MM.1S (cell line): ENCODE measurements at regions not wholly inside any gene's neighbourhood (a gene's known extent, or its start where the extent isn't known, plus 50 kb on each side); places are given as distances from the start of the nearest gene placed in this dataset.

Source experiments
- DNase-seq: peaks from one replicate; pipeline ENCODE4 v3.0.0-alpha.2; 2015
- H2AFZ ChIP-seq: fragments of 300-600 bp; sonication (generic); 2 replicates; pipeline ENCODE4 v1.6.0; 2016; ENCODE audit warnings: antibody characterized with exemption, low read length
- H3F3A ChIP-seq: fragments of 300-600 bp; sonication (generic); 2 replicates; pipeline ENCODE4 v1.6.1; 2016; ENCODE audit warnings: mild to moderate bottlenecking, antibody characterized with exemption, low read length, moderate library complexity, mixed read lengths; ENCODE audit not compliant: insufficient read depth
- H3K27ac ChIP-seq: fragments of 300-600 bp; sonication (generic); 2 replicates; pipeline ENCODE4 v1.5.1; 2016; ENCODE audit warnings: mild to moderate bottlenecking, low read length
- H3K27me3 ChIP-seq: fragments of 300-600 bp; sonication (generic); replicated peaks from 2 replicates; pipeline ENCODE4 v1.6.0; 2016; ENCODE audit warnings: low read length; ENCODE audit not compliant: insufficient read depth
- H3K36me3 ChIP-seq: fragments of 300-600 bp; sonication (generic); replicated peaks from 2 replicates; pipeline ENCODE4 v1.6.1; 2016; ENCODE audit warnings: mild to moderate bottlenecking, low read length, mixed read lengths; ENCODE audit not compliant: insufficient read depth
- H3K4me1 ChIP-seq: fragments of 300-600 bp; sonication (generic); 2 replicates; pipeline ENCODE4 v1.6.1; 2016; ENCODE audit warnings: low read length, mixed read lengths
- H3K4me2 ChIP-seq: fragments of 300-600 bp; sonication (generic); 2 replicates; pipeline ENCODE4 v1.6.0; 2016; ENCODE audit warnings: low read depth, low read length
- H3K4me3 ChIP-seq: fragments of 300-600 bp; sonication (generic); 2 replicates; pipeline ENCODE4 v1.5.1; 2016; ENCODE audit warnings: low read length, mixed read lengths
- H3K79me2 ChIP-seq: fragments of 300-600 bp; sonication (generic); 2 replicates; pipeline ENCODE4 v1.6.1; 2016; ENCODE audit warnings: mixed run types, low read length, mixed read lengths
- H3K9ac ChIP-seq: fragments of 300-600 bp; sonication (generic); 2 replicates; pipeline ENCODE4 v1.6.1; 2016; ENCODE audit warnings: low read length, mixed read lengths
- H3K9me2 ChIP-seq: fragments of 300-600 bp; sonication (generic); replicated peaks from 2 replicates; pipeline ENCODE4 v1.6.1; 2016; ENCODE audit warnings: mild to moderate bottlenecking, low read length, mixed read lengths; ENCODE audit not compliant: insufficient read depth
- H3K9me3 ChIP-seq: fragments of 300-600 bp; sonication (generic); replicated peaks from 2 replicates; pipeline ENCODE4 v1.6.1; 2016; ENCODE audit warnings: mild to moderate bottlenecking, low read length, mixed read lengths; ENCODE audit not compliant: insufficient read depth
- H4K20me1 ChIP-seq: fragments of 300-600 bp; sonication (generic); 2 replicates; pipeline ENCODE4 v1.6.1; 2016; ENCODE audit warnings: mild to moderate bottlenecking, low read length, moderate library complexity, mixed read lengths; ENCODE audit not compliant: insufficient read depth
- EZH2 ChIP-seq: fragments of 300-600 bp; sonication (generic); optimal IDR thresholded peaks from 2 replicates; pipeline ENCODE3; 2017; ENCODE audit warnings: low read depth, mild to moderate bottlenecking, antibody characterized with exemption, low read length, mixed read lengths
- EZH2phosphoT487 ChIP-seq: fragments of 300-600 bp; sonication (generic); IDR thresholded peaks from 2 replicates; pipeline ENCODE4 v1.6.1; 2018; ENCODE audit warnings: antibody characterized with exemption, low read length
- TF ChIP-seq, protein P1 (sequence below): fragments of 300-600 bp; sonication (generic); IDR thresholded peaks from 2 replicates; pipeline ENCODE4 v1.5.1; 2016; ENCODE audit warnings: antibody characterized with exemption, low read length, mixed read lengths

DNA sequence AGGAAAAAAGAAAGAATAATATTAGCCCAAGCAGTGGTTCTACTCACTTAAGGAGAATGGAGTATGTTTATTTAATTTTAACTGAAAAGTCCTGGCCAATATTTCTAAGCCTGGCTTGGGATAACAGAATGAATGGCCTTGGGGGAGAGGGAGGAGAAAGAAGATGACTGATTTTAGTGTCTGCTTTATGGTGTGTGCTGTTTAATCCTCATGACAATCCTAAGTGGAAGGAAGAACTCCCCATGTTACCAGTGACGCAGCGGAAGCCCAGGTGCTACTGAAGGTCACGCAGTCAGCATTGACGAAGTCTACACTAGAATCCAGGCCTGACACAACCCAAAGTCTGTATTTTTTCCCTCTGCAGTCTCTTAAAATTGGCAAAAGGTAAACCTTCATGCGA is 50.5 kb downstream of the PALM2AKAP2 start:
- Histone ChIP-seq H3K27me3 (no peaks in the 10 kb centered on the region), H3K4me1 (no peaks in the 10 kb centered on the region), H3K27ac (no peak overlapping the region), H3K9ac (no peak overlapping the region), H3K36me3 (no peaks in the 10 kb centered on the region), H3K9me2 (no peaks in the 10 kb centered on the region), H3K4me2 (no peak overlapping the region), H3K4me3 (no peak overlapping the region), H2AFZ (no peak overlapping the region), H3K79me2 (no peaks in the 10 kb centered on the region), H4K20me1 (no peaks in the 10 kb centered on the region), H3K9me3 (no peaks in the 10 kb centered on the region), H3F3A (no peaks in the 10 kb centered on the region)
- no peak for DNase-seq
- TF ChIP-seq, protein P1, sequence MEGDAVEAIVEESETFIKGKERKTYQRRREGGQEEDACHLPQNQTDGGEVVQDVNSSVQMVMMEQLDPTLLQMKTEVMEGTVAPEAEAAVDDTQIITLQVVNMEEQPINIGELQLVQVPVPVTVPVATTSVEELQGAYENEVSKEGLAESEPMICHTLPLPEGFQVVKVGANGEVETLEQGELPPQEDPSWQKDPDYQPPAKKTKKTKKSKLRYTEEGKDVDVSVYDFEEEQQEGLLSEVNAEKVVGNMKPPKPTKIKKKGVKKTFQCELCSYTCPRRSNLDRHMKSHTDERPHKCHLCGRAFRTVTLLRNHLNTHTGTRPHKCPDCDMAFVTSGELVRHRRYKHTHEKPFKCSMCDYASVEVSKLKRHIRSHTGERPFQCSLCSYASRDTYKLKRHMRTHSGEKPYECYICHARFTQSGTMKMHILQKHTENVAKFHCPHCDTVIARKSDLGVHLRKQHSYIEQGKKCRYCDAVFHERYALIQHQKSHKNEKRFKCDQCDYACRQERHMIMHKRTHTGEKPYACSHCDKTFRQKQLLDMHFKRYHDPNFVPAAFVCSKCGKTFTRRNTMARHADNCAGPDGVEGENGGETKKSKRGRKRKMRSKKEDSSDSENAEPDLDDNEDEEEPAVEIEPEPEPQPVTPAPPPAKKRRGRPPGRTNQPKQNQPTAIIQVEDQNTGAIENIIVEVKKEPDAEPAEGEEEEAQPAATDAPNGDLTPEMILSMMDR: no peak
- no peak for TF ChIP-seq EZH2phosphoT487
- TF ChIP-seq EZH2: no peak

DNA sequence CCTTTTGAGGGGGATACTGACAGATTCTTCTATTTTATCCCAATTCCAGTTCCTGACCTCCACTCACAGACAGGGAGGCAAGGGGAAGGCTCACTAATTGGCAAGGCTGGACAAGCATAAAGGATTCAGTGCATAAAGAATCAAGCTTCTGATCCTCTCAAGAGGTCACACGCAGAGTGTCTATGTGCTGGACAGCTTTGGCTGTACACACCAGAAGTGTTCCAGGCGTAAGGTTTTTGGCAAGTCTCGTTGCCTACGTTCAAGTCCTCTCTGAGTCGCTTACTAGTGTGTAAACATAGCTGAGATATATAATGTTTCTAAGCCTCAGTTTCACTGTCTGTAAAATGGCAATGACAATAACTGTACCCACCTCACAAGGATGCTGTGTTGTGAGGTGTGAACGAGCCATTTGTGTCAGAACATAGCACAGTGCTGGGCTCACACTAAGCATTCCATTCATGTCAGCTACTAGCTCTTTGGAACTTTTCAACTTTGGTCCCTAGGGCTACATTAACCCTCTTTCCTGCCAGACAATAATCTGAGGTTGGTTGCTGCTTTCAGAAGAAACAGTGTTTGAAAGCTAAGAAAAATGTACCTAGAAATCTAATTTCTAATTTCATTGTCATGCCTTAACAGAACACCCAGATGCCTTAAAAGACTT is 52.1 kb downstream of the PALM2AKAP2 start:
- DNase-seq: no peak
- Histone ChIP-seq H3K36me3 (no peaks in the 10 kb centered on the region), H3K9me3 (no peaks in the 10 kb centered on the region), H3K27ac (no peak overlapping the region), H3K9me2 (no peaks in the 10 kb centered on the region), H3K9ac (no peak overlapping the region), H3F3A (no peaks in the 10 kb centered on the region), H3K4me2 (no peak overlapping the region), H3K27me3 (no peaks in the 10 kb centered on the region), H3K4me1 (no peaks in the 10 kb centered on the region), H2AFZ (no peak overlapping the region), H3K79me2 (no peaks in the 10 kb centered on the region), H3K4me3 (no peak overlapping the region), H4K20me1 (no peaks in the 10 kb centered on the region)
- TF ChIP-seq EZH2 (no peak), EZH2phosphoT487 (no peak)
- TF ChIP-seq, protein P1: no peak

DNA sequence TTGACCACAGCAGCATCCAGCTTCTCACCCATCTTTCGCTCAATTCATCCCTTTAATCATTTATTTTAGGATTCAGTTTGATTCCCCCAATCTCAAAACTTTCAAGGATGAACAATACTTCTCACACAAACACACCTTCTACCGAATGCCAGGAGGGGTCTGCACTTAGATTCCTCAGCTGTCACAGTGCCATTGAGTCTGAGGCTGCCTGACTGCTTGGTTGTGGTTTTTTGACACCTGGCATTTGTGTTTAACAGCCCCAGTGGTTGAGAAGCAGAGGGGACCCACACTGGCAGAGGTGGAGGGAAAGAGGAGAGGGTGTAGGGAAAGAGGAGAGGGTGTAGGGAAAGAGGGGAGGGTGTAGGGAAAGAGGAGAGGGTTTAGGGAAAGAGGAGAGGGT is 54.9 kb downstream of the PALM2AKAP2 start:
- no peak overlapping the region for H3K9ac ChIP-seq
- no peak overlapping the region for H3K4me3 ChIP-seq
- H3F3A ChIP-seq: no peaks in the 10 kb centered on the region
- no peaks in the 10 kb centered on the region for H3K9me3 ChIP-seq
- no peaks in the 10 kb centered on the region for H3K9me2 ChIP-seq
- no peaks in the 10 kb centered on the region for H3K27me3 ChIP-seq
- H3K79me2 ChIP-seq: no peaks in the 10 kb centered on the region
- DNase-seq: no peak
- H3K4me2 ChIP-seq: no peak overlapping the region
- H3K4me1 ChIP-seq: no peaks in the 10 kb centered on the region
- no peak overlapping the region for H2AFZ ChIP-seq
- TF ChIP-seq EZH2phosphoT487: no peak
- no peak for TF ChIP-seq EZH2
- TF ChIP-seq, protein P1: no peak
- H3K27ac ChIP-seq: no peak overlapping the region
- H3K36me3 ChIP-seq: no peaks in the 10 kb centered on the region
- no peaks in the 10 kb centered on the region for H4K20me1 ChIP-seq
